ENCODE measurements at regions not wholly inside any gene's neighbourhood (a gene's known extent, or its start where the extent isn't known, plus 50 kb on each side); places are given as distances from the start of the nearest gene placed in this dataset.
"Not testable (repeated sequence)": the region's sequence is repeated elsewhere in the genome, so short reads cannot be mapped to it uniquely, and the experiment has no call there.

DNA sequence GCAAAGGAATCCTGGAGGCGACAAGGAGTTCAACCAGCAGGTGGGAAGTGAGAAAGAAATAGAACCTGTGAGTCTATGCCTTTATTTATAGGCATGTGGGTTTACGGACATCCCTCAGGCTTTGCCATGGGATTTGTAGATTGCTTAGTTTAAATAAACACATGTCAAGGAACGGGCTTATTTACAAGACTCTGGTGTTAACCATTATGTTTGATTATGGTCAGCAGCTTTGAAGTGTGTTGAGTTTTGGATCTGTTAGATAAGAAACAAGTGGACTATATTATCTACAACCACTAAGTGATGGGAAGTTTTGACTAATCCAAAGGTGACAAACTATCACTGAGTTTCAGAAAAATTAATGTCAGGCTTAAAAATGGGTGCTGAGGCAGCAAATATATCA lies 143.2 kb downstream of the SLITRK5 start:
- Histone ChIP-seq H3K4me1 (ENCODE audit: low read length) (no peaks in the 10 kb centered on the region), H3K79me2 (ENCODE audit: low read length) (no peaks in the 10 kb centered on the region), H3K27me3 (ENCODE audit: low read depth, low read length) (no peaks in the 10 kb centered on the region), H4K20me1 (ENCODE audit: insufficient read depth, low read length) (no peaks in the 10 kb centered on the region), H3K9me3 (ENCODE audit: insufficient read depth, low read length) (no peaks in the 10 kb centered on the region), H3K27ac (ENCODE audit: low read length) (no peak overlapping the region), H2AFZ (ENCODE audit: low read depth, low read length) (no peak overlapping the region), H3K4me2 (ENCODE audit: low read length) (no peak overlapping the region), H3K36me3 (replicated peaks; ENCODE audit: low read depth, low read length) (no peaks in the 10 kb centered on the region), H3K4me3 (ENCODE audit: low read length) (no peak overlapping the region), H3K9ac (ENCODE audit: low read length) (no peak overlapping the region)
- TF ChIP-seq EZH2phosphoT487 (IDR thresholded peaks at IDR 0.05; ENCODE audit: low read depth) = no peak
- TF ChIP-seq, protein P1, sequence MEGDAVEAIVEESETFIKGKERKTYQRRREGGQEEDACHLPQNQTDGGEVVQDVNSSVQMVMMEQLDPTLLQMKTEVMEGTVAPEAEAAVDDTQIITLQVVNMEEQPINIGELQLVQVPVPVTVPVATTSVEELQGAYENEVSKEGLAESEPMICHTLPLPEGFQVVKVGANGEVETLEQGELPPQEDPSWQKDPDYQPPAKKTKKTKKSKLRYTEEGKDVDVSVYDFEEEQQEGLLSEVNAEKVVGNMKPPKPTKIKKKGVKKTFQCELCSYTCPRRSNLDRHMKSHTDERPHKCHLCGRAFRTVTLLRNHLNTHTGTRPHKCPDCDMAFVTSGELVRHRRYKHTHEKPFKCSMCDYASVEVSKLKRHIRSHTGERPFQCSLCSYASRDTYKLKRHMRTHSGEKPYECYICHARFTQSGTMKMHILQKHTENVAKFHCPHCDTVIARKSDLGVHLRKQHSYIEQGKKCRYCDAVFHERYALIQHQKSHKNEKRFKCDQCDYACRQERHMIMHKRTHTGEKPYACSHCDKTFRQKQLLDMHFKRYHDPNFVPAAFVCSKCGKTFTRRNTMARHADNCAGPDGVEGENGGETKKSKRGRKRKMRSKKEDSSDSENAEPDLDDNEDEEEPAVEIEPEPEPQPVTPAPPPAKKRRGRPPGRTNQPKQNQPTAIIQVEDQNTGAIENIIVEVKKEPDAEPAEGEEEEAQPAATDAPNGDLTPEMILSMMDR (IDR thresholded peaks at IDR 0.05; ENCODE audit: low read depth, low read length) = no peak

DNA sequence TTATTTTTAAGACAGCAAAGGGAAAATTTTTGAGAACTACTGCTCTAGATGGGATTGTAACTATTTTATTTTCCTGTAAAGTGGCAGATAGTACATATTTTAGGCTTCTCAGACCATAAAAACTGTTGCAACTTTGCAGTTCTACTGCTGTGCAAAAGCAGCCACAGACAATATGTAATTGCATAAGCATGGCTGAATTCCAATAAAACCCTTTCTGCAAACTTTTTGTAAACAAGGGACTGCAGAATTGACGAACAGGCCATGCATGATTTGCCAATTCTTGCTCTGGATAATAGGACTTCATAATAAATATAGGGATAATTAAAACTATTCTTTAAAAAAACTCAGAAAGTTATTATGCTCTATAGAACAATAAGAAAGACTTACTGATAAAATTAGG lies 149.1 kb downstream of the SLITRK5 start:
- Histone ChIP-seq H3K27ac (ENCODE audit: low read length) (no peak overlapping the region), H2AFZ (ENCODE audit: low read depth, low read length) (no peak overlapping the region), H3K4me3 (ENCODE audit: low read length) (no peak overlapping the region), H3K9me3 (ENCODE audit: insufficient read depth, low read length) (no peaks in the 10 kb centered on the region), H3K9ac (ENCODE audit: low read length) (no peak overlapping the region), H3K4me1 (ENCODE audit: low read length) (peaks cover 7% of the 10 kb centered on the region), H4K20me1 (ENCODE audit: insufficient read depth, low read length) (no peaks in the 10 kb centered on the region), H3K79me2 (ENCODE audit: low read length) (no peaks in the 10 kb centered on the region), H3K36me3 (replicated peaks; ENCODE audit: low read depth, low read length) (no peaks in the 10 kb centered on the region), H3K27me3 (ENCODE audit: low read depth, low read length) (no peaks in the 10 kb centered on the region), H3K4me2 (ENCODE audit: low read length) (no peak overlapping the region)
- TF ChIP-seq, protein P1 (IDR thresholded peaks at IDR 0.05; ENCODE audit: low read depth, low read length) = no peak

DNA sequence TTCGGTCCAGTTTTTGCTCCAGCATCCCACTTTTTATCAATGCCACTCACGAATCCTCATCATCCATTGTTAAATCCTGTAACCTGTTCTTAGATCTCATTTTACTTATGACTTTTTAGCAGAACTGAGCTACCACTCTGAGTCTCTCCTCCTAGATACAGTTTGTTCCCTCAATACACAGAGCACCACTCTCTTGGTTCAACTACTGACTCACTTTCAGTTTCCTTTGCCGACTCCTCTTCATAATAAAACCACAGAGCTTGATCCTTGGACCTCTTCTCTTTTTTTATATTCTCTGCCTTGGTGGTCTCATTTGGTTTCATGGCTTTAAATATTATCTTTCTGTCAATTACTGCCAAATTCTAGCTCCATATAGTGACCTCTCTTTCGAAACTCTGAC lies 150.3 kb downstream of the SLITRK5 start:
- H3K4me1 ChIP-seq (ENCODE audit: low read length) = peaks cover 7% of the 10 kb centered on the region
- TF ChIP-seq, protein P1 (IDR thresholded peaks at IDR 0.05; ENCODE audit: low read depth, low read length) = no peak
- TF ChIP-seq EZH2phosphoT487 (IDR thresholded peaks at IDR 0.05; ENCODE audit: low read depth) = no peak
- no peaks in the 10 kb centered on the region for H4K20me1 ChIP-seq (ENCODE audit: insufficient read depth, low read length)
- peak overlapping the region; percentile 66 for H3K4me2 ChIP-seq (ENCODE audit: low read length)
- H3K9me3 ChIP-seq (ENCODE audit: insufficient read depth, low read length) = no peaks in the 10 kb centered on the region
- peak overlapping the region; percentile 51 for H3K9ac ChIP-seq (ENCODE audit: low read length)
- peak overlapping the region; percentile 70 for H3K4me3 ChIP-seq (ENCODE audit: low read length)
- no peaks in the 10 kb centered on the region for H3K27me3 ChIP-seq (ENCODE audit: low read depth, low read length)
- H3K27ac ChIP-seq (ENCODE audit: low read length) = no peak overlapping the region
- H3K79me2 ChIP-seq (ENCODE audit: low read length) = no peaks in the 10 kb centered on the region
- H3K36me3 ChIP-seq (replicated peaks; ENCODE audit: low read depth, low read length) = no peaks in the 10 kb centered on the region
- peak overlapping the region; percentile 85 for H2AFZ ChIP-seq (ENCODE audit: low read depth, low read length)

DNA sequence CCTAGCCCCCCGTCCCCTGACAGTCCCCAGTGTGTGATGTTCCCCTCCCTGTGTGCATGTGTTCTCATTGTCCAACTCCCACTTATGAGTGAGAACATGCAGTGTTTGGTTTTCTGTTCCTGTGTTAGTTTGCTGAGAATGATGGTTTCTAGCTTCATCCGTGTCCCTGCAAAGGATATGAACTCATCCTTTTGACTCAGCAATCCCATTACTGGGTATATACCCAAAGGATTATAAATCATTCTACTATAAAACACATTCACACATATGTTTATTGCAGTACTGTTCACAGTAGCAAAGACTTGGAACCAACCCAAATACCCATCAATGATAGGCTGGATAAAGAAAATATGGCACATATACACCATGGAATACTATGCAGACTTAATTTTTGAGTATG lies 155.1 kb downstream of the SLITRK5 start:
- not testable (repeated sequence) for H3K36me3 ChIP-seq (replicated peaks; ENCODE audit: low read depth, low read length); H4K20me1 ChIP-seq (ENCODE audit: insufficient read depth, low read length); H3K9me3 ChIP-seq (ENCODE audit: insufficient read depth, low read length); H3K79me2 ChIP-seq (ENCODE audit: low read length); H3K27ac ChIP-seq (ENCODE audit: low read length); H3K4me3 ChIP-seq (ENCODE audit: low read length); H2AFZ ChIP-seq (ENCODE audit: low read depth, low read length); H3K4me1 ChIP-seq (ENCODE audit: low read length); H3K9ac ChIP-seq (ENCODE audit: low read length); H3K27me3 ChIP-seq (ENCODE audit: low read depth, low read length); H3K4me2 ChIP-seq (ENCODE audit: low read length)

DNA sequence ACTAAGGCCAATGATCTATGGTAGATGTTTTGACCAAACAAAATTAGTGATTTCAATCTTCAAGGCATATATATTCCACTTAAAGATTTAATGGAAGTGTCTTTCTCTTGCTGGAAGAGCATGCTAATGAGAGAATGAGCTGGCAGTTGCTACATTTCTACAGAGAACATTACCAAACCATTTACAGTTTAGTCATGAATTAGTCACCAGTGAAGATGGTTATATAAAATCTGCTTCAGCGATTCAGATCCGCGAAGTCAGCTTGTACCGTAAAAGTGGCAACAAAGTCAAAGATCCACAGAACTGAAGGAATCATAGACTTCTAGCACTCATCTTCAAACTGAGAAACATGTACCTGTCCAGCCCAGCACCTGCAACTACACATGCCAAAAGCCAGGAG lies 156.3 kb downstream of the SLITRK5 start:
- H3K27ac ChIP-seq (ENCODE audit: low read length) = no peak overlapping the region
- H4K20me1 ChIP-seq (ENCODE audit: insufficient read depth, low read length) = no peaks in the 10 kb centered on the region
- no peaks in the 10 kb centered on the region for H3K79me2 ChIP-seq (ENCODE audit: low read length)
- H3K9ac ChIP-seq (ENCODE audit: low read length) = no peak overlapping the region
- TF ChIP-seq EZH2phosphoT487 (IDR thresholded peaks at IDR 0.05; ENCODE audit: low read depth) = no peak
- TF ChIP-seq, protein P1 (IDR thresholded peaks at IDR 0.05; ENCODE audit: low read depth, low read length) = no peak
- H3K36me3 ChIP-seq (replicated peaks; ENCODE audit: low read depth, low read length) = no peaks in the 10 kb centered on the region
- H3K4me3 ChIP-seq (ENCODE audit: low read length) = no peak overlapping the region
- no peaks in the 10 kb centered on the region for H3K4me1 ChIP-seq (ENCODE audit: low read length)
- no peak overlapping the region for H2AFZ ChIP-seq (ENCODE audit: low read depth, low read length)
- no peak overlapping the region for H3K4me2 ChIP-seq (ENCODE audit: low read length)
- H3K27me3 ChIP-seq (ENCODE audit: low read depth, low read length) = no peaks in the 10 kb centered on the region
- no peaks in the 10 kb centered on the region for H3K9me3 ChIP-seq (ENCODE audit: insufficient read depth, low read length)

Data from OCI-LY3 (cell line).